ENCODE measurements at regions not wholly inside any gene's neighbourhood (a gene's known extent, or its start where the extent isn't known, plus 50 kb on each side); places are given as distances from the start of the nearest gene placed in this dataset.
"Not testable (repeated sequence)": the region's sequence is repeated elsewhere in the genome, so short reads cannot be mapped to it uniquely, and the experiment has no call there.

GRCh38 chr6:27800731-27801373 is 111.3 kb downstream of the OR2B2 start:
- no peaks in the 10 kb centered on the region for H3K27me3 ChIP-seq (replicated peaks; ENCODE audit: control insufficient read depth, insufficient read depth, low read length)
- H3K9me3 ChIP-seq: no peaks in the 10 kb centered on the region
- no peak for TF ChIP-seq CTCF (IDR thresholded peaks at IDR 0.05; ENCODE audit: insufficient read depth in 1 of 2, low read depth in 1 of 2, low read length in 1 of 2, severe bottlenecking in 1 of 2, unreplicated experiment in 1 of 2)
- H3K27ac Mint-ChIP-seq (ENCODE audit: unreplicated experiment): no peak overlapping the region
- no peaks in the 10 kb centered on the region for H3K36me3 ChIP-seq (ENCODE audit: control insufficient read depth, insufficient read depth, low read length)
- intact Hi-C loops (cut with micrococcal nuclease; ENCODE audit: unreplicated experiment): no loop called here
- no peak overlapping the region for H3K4me3 Mint-ChIP-seq (ENCODE audit: unreplicated experiment)
- no peak overlapping the region for H3K4me3 ChIP-seq (ENCODE audit: low read depth, low read length)
- H3K4me1 ChIP-seq: no peaks in the 10 kb centered on the region
- no peaks in the 10 kb centered on the region for H3K27me3 Mint-ChIP-seq (ENCODE audit: insufficient read depth, unreplicated experiment)
- peaks cover 3% of the 10 kb centered on the region for H3K36me3 Mint-ChIP-seq (ENCODE audit: insufficient read depth, unreplicated experiment)
- no peaks in the 10 kb centered on the region for H3K9me3 Mint-ChIP-seq (ENCODE audit: unreplicated experiment)
- ChIA-PET CTCF (no interaction called here), POLR2A (no interaction called here)
- no TSS peak for BruUV-seq (replicated peaks)
- peaks cover 16% of the 10 kb centered on the region for H3K4me1 Mint-ChIP-seq (ENCODE audit: low read depth, unreplicated experiment)
- DNase-seq: no peak

- CTCF ChIA-PET: no interaction called here
- intact Hi-C loops (cut with micrococcal nuclease; ENCODE audit: unreplicated experiment): no loop called here
- H3K36me3 ChIP-seq (ENCODE audit: control insufficient read depth, insufficient read depth, low read length): no peaks in the 10 kb centered on the region
- no peak for TF ChIP-seq CTCF (IDR thresholded peaks at IDR 0.05; ENCODE audit: insufficient read depth in 1 of 2, low read depth in 1 of 2, low read length in 1 of 2, severe bottlenecking in 1 of 2, unreplicated experiment in 1 of 2)
- no peaks in the 10 kb centered on the region for H3K27me3 ChIP-seq (replicated peaks; ENCODE audit: control insufficient read depth, insufficient read depth, low read length)
- H3K9me3 Mint-ChIP-seq (ENCODE audit: unreplicated experiment): no peaks in the 10 kb centered on the region
- peaks cover 16% of the 10 kb centered on the region for H3K4me1 Mint-ChIP-seq (ENCODE audit: low read depth, unreplicated experiment)
- H3K9me3 ChIP-seq: no peaks in the 10 kb centered on the region
- H3K27me3 Mint-ChIP-seq (ENCODE audit: insufficient read depth, unreplicated experiment): no peaks in the 10 kb centered on the region
- peaks cover 17% of the 10 kb centered on the region for H3K36me3 Mint-ChIP-seq (ENCODE audit: insufficient read depth, unreplicated experiment)
- DNase-seq: no peak
- H3K4me3 Mint-ChIP-seq (ENCODE audit: unreplicated experiment): no peak overlapping the region
- H3K27ac Mint-ChIP-seq (ENCODE audit: unreplicated experiment): no peak overlapping the region
- BruUV-seq (replicated peaks): no TSS peak
- no peak overlapping the region for H3K4me3 ChIP-seq (ENCODE audit: low read depth, low read length)
- H3K4me1 ChIP-seq: peaks cover 22% of the 10 kb centered on the region
- POLR2A ChIA-PET: no interaction called here
These were observed 114.2 kb downstream of the OR2B2 start for GRCh38 chr6:27797960-27798359.

DNA sequence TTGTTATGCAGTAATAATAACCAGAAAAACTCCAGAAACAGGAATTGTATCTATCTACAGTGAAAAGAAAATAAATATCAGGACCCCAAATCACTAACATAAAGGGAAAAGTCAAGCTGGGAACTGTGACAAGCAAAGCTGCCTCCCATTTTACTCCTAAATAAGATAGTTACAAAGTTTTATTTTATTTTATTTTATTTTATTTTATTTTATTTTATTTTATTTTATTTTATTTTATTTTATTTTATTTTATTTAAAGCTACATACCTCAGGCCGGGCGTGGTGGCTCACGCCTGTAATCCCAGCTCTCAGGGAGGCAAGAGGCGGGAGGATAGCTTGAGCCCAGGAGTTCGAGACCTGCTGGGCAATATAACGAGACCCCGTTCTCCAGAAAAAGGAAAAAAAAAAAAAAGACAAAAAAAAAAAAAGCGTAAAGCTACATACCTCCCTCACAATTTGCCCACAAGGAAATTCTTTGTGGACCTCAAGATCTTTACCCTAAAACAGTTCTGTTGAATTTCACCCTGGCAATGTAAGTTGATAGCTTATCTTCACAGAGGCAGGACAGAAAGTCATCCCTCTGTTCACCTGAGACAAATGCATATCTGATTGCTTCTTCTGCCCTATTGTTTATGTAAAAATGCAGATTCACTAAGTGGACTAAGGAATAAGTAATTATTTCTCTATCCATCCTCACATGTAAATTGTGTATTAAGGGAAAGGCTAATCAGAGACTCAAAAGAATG is 115.3 kb downstream of the OR2B2 start:
- BruUV-seq (replicated peaks); H3K4me3 Mint-ChIP-seq (ENCODE audit: unreplicated experiment); H3K4me3 ChIP-seq (ENCODE audit: low read depth, low read length); H3K9me3 ChIP-seq; H3K27me3 Mint-ChIP-seq (ENCODE audit: insufficient read depth, unreplicated experiment); H3K27me3 ChIP-seq (replicated peaks; ENCODE audit: control insufficient read depth, insufficient read depth, low read length); H3K27ac Mint-ChIP-seq (ENCODE audit: unreplicated experiment); H3K9me3 Mint-ChIP-seq (ENCODE audit: unreplicated experiment); DNase-seq; H3K36me3 ChIP-seq (ENCODE audit: control insufficient read depth, insufficient read depth, low read length): not testable (repeated sequence)
- POLR2A ChIA-PET: interaction anchor here (1.0 to 1.8 kb wide), 2 partner anchors 10 to 13 kb away, joined by 6 read pairs; a partner anchor contains a TSS
- peaks cover 28% of the 10 kb centered on the region for H3K36me3 Mint-ChIP-seq (ENCODE audit: insufficient read depth, unreplicated experiment)
- H3K4me1 ChIP-seq: peaks cover 22% of the 10 kb centered on the region
- H3K4me1 Mint-ChIP-seq (ENCODE audit: low read depth, unreplicated experiment): peaks cover 16% of the 10 kb centered on the region
- intact Hi-C loops (cut with micrococcal nuclease; ENCODE audit: unreplicated experiment): loop anchor here (1.0 kb wide), 1 partner anchor 25 kb away; no protein-coding TSS in a partner anchor
- CTCF ChIA-PET: interaction anchor here (0.6 to 2.0 kb wide), 7 partner anchors 10 to 619 kb away, joined by 3 to 25 read pairs (median 5); a partner anchor contains a TSS
